Activated CD4-positive, alpha-beta T cell treated with anti-CD3 and anti-CD28 coated beads for 4 hours (primary cell): ENCODE measurements at regions not wholly inside any gene's neighbourhood (a gene's known extent, or its start where the extent isn't known, plus 50 kb on each side); places are given as distances from the start of the nearest gene placed in this dataset.

Experiments used
- DNase-seq, 2 donors: peaks; one replicate each; pipeline ENCODE4 v3.0.0-alpha.2; 2020

DNA sequence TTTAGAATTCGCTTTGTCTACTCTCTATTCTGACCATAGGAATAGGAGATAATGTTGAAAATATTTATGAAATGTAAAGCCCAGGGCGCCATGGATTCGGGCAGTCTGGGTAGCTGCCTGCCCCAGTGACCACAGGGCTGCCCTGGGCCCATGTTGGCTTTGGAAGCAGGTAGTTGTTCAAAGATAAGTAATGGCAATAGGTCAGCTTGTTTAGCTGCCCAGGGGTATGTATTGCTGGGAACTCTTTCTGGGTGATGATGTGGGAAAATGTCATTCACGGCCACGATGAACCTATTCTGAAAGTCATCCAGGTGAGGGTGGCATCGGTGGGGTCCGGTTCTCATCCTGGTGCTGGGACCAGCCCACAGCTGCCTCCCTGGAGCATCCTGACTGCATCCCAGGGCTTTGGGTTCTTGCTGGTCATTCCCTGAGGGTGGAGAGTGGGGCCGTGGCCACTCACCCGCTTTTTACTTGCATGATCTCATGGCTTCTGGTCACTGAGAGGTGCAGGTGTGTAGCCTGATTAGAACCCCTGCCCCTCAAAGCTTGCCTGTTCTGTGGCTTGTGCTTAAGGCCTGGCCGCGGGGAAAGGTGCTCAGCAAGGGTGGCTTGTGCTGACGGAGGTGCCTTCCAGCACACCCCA lies 102.8 kb downstream of the ERMARD start:
- no peak for DNase-seq

- no peak for DNase-seq
Measured at GRCh38 chr6:169853196-169854082, 102.0 kb downstream of the ERMARD start.

GRCh38 chr6:169852504-169853195 lies 101.2 kb downstream of the ERMARD start:
- DNase-seq, result no peak

DNA sequence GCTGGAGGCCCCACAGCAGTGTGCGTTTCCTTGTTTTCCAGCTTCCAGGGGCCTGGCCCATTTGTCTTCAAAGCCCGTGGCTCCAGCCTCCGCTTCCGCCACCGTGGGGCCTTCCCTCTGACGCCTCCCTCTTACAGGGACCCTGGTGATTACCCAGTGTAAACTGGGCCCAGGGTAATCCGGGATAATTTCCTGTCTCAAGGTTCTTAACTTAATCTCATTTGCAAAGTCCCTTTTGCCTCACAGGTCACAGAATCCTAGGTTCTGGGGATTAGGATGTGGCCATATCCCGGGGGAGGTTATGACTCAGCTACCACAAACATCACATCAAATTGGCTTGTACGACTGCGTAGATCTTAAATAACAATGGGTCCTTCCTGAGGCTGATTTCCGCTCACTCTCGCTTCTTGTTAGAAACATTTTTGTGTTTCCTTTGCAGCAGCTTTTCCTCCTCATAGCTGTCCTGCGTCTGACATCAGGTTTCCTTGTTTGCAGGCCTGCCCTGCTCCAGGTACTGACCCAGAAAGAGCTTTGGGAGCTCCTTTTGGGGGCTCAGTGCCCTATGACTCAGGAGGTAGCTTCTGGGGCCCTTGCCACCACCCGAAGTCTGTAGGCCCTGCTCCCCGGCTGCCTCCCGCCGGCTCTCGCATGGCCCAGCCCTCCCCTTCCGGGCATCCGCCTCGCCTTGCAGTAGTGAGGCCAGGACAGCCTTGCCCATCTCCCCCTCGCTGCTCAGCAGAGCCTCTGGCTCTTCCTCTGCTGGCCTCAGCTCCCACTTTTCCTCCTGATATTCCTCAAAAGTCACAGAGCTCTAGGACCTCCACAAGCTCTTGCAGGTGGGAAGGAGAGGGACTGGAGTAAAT lies 100.5 kb downstream of the ERMARD start:
- DNase-seq, result no peak

- no peak for DNase-seq
Measured at GRCh38 chr6:169850746-169851145, 99.3 kb downstream of the ERMARD start.

DNA sequence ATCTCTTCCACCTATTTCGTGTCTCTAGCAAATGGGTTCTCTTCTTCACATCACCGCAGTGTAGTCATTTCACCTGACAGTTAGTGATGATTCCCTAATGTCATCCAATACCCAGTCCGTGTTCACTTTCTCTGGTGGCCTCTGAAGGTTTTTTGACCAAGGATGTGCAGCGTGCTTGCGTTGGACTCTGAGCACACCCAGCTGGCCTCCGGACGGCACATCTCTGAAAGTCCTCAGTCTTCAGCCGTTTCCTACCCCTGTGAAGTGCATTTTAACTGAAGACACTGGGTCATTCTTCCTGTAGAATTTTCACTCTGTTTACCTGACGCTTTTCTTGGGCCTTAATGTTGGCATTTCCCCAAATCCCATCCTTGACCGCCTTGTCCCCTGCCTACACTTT lies 98.7 kb downstream of the ERMARD start:
- DNase-seq, result no peak

GRCh38 chr6:169849396-169849795 lies 98.0 kb downstream of the ERMARD start:
- no peak for DNase-seq

- DNase-seq, result no peak
Measured at GRCh38 chr6:169848946-169849345, 97.5 kb downstream of the ERMARD start.

DNA sequence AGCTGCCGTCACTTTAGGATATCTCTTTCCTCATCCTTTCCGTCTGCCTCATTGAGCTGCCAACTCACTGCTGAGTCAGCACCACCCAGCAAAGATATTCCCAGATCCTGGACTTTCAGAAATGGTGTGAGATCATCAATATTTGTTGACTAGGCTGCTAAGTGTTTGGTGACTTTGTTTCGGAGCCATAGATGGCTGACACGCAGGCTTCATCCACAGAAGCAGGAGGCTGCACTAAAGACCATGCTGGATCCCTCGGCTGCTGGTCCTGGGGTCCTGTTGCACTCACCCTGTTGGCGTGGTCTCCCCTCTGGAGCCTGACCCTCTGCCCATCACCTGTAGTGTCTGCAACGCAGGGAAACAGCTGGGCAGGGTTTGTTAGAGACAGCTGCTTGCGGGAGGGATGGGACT lies 96.5 kb downstream of the ERMARD start:
- DNase-seq, result no peak

DNA sequence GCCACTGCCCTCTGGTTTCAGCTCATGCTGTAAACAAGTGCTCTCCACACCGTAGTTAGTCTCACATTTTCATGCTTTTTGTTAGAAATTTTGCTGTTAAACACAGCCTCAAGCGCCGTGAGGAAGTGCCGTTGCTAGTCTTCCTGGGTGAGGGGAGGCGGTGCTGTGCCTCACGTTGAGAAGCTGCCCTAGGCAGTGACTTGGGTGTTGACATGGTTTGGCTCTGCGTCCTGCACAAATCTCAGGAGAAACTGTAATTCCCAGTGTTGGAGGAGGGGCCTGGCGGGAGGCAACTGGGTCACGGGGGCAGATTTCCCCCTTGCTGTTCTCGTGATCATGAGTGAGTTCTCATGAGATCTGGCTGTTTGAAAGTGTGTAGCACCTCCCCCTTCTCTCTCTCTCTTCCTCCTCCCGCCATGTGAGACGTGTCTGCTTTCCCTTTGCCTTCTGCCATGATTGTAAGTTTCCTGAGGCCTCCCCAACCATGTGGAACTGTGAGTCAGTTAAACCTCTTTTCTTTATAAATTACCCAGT lies 95.8 kb downstream of the ERMARD start:
- no peak for DNase-seq

GRCh38 chr6:169846286-169847056 lies 95.0 kb downstream of the ERMARD start:
- DNase-seq, result no peak

DNA sequence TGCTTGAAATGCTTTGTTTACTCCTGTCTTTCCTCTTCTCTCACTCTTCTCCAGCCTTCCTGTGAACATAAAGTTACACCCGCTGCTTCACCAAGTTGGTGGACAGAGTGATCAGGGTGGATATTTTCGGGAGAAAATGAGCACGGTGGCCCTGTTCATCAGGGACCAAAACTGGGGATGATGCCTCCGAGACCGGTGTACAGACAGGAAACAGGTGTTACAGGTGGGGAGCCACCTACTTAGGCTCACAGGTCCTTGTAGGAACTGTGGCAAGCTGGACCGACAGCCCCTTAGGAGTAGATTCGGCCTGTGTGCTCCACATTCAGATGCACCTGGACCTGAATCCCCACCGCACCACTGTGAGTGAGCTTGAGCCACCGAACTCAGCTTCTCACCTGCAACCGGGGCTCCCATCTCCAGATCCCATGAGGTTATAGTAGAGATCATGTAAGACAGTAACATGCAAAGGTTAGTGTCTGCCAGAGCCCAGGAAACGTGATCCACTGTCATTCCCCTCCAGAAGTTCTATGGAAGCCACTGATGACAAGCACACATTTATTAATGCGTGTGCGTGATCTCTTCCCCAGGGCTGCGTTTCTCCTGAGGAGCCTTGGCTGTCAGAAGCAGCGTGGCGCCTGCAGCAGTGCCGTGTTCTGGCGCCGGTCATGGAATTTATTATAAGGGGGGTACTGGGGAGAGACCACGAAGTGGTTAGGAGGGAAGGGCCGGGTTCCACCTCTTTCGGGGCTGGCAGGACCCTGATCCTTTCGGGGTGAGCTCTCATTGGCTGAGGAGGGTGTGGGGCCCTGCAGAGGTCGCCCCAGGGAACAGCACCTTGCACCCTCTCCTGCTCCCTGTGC lies 94.2 kb downstream of the ERMARD start:
- no peak for DNase-seq

- no peak for DNase-seq
Measured at GRCh38 chr6:169844946-169845345, 93.5 kb downstream of the ERMARD start.

DNA sequence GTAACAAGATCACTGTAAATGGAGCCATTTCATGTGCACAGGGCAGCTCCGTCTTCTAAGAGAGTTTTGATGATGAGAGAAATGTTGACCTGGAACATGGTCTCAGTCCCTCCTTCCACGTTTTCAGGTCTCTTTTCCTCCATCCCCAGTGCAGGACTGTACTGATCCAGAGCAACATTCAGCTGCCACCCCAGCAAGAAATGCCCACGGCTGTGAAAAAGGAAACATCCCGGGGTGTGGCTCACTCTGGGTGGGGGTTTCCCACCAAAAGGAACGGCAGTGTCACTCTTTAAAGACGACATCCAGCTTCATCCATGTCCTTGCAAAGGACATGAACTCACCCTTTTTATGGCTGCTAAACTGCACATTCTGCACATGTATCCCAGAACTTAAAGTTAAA lies 92.6 kb downstream of the ERMARD start:
- DNase-seq, result no peak

DNA sequence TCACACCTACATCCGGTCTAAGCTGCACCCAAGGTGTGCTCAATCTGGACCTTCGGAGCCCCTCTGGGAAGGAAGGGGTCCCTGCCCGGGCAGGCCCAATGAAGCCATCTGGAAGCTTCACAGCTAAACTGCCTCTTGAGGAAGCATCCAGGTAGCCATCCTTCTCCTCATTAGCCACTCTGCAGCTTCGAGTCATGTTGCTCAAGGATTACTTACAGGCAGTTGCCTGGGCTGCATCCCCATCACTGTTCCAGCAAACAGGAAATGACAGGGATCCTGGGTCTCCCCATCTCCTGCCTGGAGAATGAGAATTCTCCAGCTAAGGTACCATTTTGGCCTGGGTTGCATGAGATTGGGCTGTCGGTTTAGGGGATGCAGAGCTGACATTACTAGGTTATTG lies 91.7 kb downstream of the ERMARD start:
- no peak for DNase-seq

- DNase-seq, result no peak
Measured at GRCh38 chr6:169841907-169842606, 90.6 kb downstream of the ERMARD start.

DNA sequence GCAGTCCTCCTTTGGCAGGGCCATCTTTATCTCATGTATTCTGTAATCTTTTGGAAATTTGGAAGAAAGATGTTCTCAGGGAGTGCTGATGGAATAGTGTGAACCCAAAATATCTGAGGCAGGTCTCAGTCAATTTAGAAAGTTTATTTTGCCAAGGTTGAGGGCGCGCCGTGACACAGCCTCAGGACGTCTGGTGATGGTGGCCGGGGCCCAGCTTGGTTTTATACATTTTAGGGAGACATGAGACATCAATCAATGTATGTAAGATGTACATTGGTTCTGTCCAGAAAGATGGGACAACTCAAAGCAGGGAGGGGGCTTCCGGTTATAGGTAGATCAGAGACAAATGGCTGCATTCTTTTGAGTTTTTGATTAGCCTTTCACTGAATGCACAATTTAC lies 89.8 kb downstream of the ERMARD start:
- no peak for DNase-seq

GRCh38 chr6:169839898-169840631 lies 88.6 kb downstream of the ERMARD start:
- DNase-seq, result no peak

- no peak for DNase-seq
Measured at GRCh38 chr6:169839493-169839892, 88.1 kb downstream of the ERMARD start.
